ENCODE measurements at regions not wholly inside any gene's neighbourhood (a gene's known extent, or its start where the extent isn't known, plus 50 kb on each side); places are given as distances from the start of the nearest gene placed in this dataset.

- TF ChIP-seq CTCF (conservative IDR thresholded peaks at IDR 0.05 in 1 of 2, IDR thresholded peaks at IDR 0.05 in 1 of 2; ENCODE audit: low read depth in 1 of 2, low read length in 2 of 2) (no peak), EZH2 (IDR thresholded peaks at IDR 0.05; ENCODE audit: low read length, missing control alignments) (no peak)
These were observed 248.5 kb downstream of the TLE3 start for GRCh38 chr15:69849232-69849610.
